OCI-LY7 (cell line): ENCODE measurements at regions not wholly inside any gene's neighbourhood (a gene's known extent, or its start where the extent isn't known, plus 50 kb on each side); places are given as distances from the start of the nearest gene placed in this dataset.

ENCODE experiments used
- BruUV-seq: library from RNA; stranded (reverse); fragments of 400-500 nt; replicated peaks from 2 replicates; lab custom pipeline; 2021; lab: Mats Ljungman, UMichigan
- CTCF ChIA-PET: fragments of 300-600 bp; sonication (Branson Sonifier 250); formaldehyde crosslinking; loops from one replicate; lab custom pipeline; 2022; ENCODE audit warnings: antibody characterized with exemption; ENCODE audit not compliant: unreplicated experiment; lab: Charles Lee
- POLR2A ChIA-PET: fragments of 300-600 bp; sonication (Branson Sonifier 250); formaldehyde crosslinking; loops from one replicate; lab custom pipeline; 2022; ENCODE audit warnings: antibody characterized with exemption; lab: Charles Lee
- DNase-seq: peaks from one replicate; pipeline ENCODE4 v3.0.0-alpha.2; 2015; ENCODE audit warnings: low spot score
- H2AFZ ChIP-seq: fragments of 200-600 bp; sonication (generic), shearing (Covaris generic); 2 replicates; pipeline ENCODE4 v1.6.1; 2014; ENCODE audit warnings: mild to moderate bottlenecking, antibody characterized with exemption, low read length, moderate library complexity
- H3K27ac ChIP-seq: fragments of 200-600 bp; sonication (generic); 2 replicates; pipeline ENCODE4 v1.5.1; 2014; ENCODE audit warnings: mixed run types, low read depth, mild to moderate bottlenecking, moderate library complexity, low read length, inconsistent platforms; ENCODE audit not compliant: poor library complexity, severe bottlenecking
- H3K36me3 ChIP-seq: fragments of 200-600 bp; sonication (generic); 2 replicates; pipeline ENCODE4 v1.6.1; 2014; ENCODE audit warnings: mild to moderate bottlenecking, antibody characterized with exemption, low read length, moderate library complexity, mixed read lengths; ENCODE audit not compliant: insufficient read depth
- H3K4me1 ChIP-seq: fragments of 200-600 bp; sonication (generic); 2 replicates; pipeline ENCODE4 v1.5.1; 2014; ENCODE audit warnings: mild to moderate bottlenecking, low read length; ENCODE audit not compliant: insufficient read depth, poor library complexity, severe bottlenecking
- H3K4me2 ChIP-seq: fragments of 200-600 bp; sonication (generic); 2 replicates; pipeline ENCODE4 v1.6.1; 2014; ENCODE audit warnings: mild to moderate bottlenecking, low read length
- H3K4me3 ChIP-seq: fragments of 200-600 bp; sonication (generic); 2 replicates; pipeline ENCODE4 v1.5.1; 2014; ENCODE audit warnings: mild to moderate bottlenecking, low read depth, low read length; ENCODE audit not compliant: poor library complexity, severe bottlenecking
- H3K79me2 ChIP-seq: fragments of 200-600 bp; sonication (generic); 2 replicates; pipeline ENCODE4 v1.6.1; 2016; ENCODE audit warnings: low read depth, mild to moderate bottlenecking, low read length, moderate library complexity, mixed read lengths; ENCODE audit not compliant: insufficient read depth
- H3K9me2 ChIP-seq: fragments of 200-600 bp; sonication (generic); 2 replicates; pipeline ENCODE4 v1.6.1; 2016; ENCODE audit warnings: mild to moderate bottlenecking, low read length, mixed read lengths; ENCODE audit not compliant: insufficient read depth
- H3K9me3 ChIP-seq: fragments of 200-600 bp; sonication (generic); 2 replicates; pipeline ENCODE4 v1.6.1; 2014; ENCODE audit warnings: mild to moderate bottlenecking, mixed run types, low read length, mixed read lengths
- H4K20me1 ChIP-seq: fragments of 200-600 bp; sonication (generic); 2 replicates; pipeline ENCODE4 v1.6.1; 2014; ENCODE audit warnings: mild to moderate bottlenecking, antibody characterized with exemption, low read length, moderate library complexity, mixed read lengths; ENCODE audit not compliant: insufficient read depth
- EZH2phosphoT487 ChIP-seq: fragments of 200-600 bp; sonication (generic); IDR thresholded peaks from 2 replicates; pipeline ENCODE4 v1.6.1; 2018; ENCODE audit warnings: low read depth, borderline replicate concordance, mild to moderate bottlenecking, mixed run types, antibody characterized with exemption, low read length, moderate library complexity, mixed read lengths
- intact Hi-C: fragments of 100-400 bp; cut with micrococcal nuclease; formaldehyde crosslinking; loops from one replicate; pipeline ENCODE4 v1.10.0; 2022; ENCODE audit not compliant: unreplicated experiment
- TF ChIP-seq, protein P1 (sequence below): fragments of 200-600 bp; sonication (generic); conservative IDR thresholded peaks from 2 replicates; pipeline ENCODE4 v1.5.1; 2014; ENCODE audit warnings: mild to moderate bottlenecking, antibody characterized with exemption, low read length, moderate library complexity, mixed read lengths

DNA sequence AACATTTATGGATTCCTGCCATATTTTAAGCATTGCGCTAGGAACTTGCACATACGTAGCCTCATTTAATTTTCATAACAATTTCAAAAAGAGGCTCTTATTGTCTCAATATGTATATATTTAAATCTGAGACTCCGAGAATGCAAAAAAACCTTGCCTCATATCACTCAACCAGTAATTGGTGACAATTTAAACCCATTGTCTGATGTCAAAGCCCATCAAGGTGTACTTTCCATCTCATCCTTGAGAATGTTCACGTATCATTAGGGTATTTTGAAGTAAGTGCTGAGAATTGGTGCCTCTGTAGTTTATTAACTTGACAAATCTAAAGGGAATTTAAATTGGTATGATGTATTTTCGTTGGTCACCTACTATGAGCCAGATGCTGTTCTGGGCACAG lies 136.5 kb downstream of the FAM76B start:
- Histone ChIP-seq H4K20me1 (no peaks in the 10 kb centered on the region), H3K9me3 (no peaks in the 10 kb centered on the region), H3K27ac (no peak overlapping the region), H3K9me2 (no peaks in the 10 kb centered on the region; the same call in 1 of the 2 replicates), H3K4me3 (no peak overlapping the region), H3K4me2 (no peak overlapping the region), H3K36me3 (no peaks in the 10 kb centered on the region), H2AFZ (no peak overlapping the region), H3K79me2 (no peaks in the 10 kb centered on the region), H3K4me1 (no peaks in the 10 kb centered on the region)
- ChIA-PET POLR2A (interaction anchor here (1.4 kb wide), 1 partner anchor 11 kb away, joined by 3 read pairs; no protein-coding TSS in a partner anchor), CTCF (no interaction called here)
- DNase-seq: no peak
- BruUV-seq: no TSS peak
- TF ChIP-seq, protein P1, sequence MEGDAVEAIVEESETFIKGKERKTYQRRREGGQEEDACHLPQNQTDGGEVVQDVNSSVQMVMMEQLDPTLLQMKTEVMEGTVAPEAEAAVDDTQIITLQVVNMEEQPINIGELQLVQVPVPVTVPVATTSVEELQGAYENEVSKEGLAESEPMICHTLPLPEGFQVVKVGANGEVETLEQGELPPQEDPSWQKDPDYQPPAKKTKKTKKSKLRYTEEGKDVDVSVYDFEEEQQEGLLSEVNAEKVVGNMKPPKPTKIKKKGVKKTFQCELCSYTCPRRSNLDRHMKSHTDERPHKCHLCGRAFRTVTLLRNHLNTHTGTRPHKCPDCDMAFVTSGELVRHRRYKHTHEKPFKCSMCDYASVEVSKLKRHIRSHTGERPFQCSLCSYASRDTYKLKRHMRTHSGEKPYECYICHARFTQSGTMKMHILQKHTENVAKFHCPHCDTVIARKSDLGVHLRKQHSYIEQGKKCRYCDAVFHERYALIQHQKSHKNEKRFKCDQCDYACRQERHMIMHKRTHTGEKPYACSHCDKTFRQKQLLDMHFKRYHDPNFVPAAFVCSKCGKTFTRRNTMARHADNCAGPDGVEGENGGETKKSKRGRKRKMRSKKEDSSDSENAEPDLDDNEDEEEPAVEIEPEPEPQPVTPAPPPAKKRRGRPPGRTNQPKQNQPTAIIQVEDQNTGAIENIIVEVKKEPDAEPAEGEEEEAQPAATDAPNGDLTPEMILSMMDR: no peak
- TF ChIP-seq EZH2phosphoT487: no peak
- intact Hi-C loops: no loop called here

- Histone ChIP-seq H3K4me1 (no peaks in the 10 kb centered on the region), H2AFZ (no peak overlapping the region), H3K4me3 (no peak overlapping the region), H3K9me3 (no peaks in the 10 kb centered on the region), H3K79me2 (no peaks in the 10 kb centered on the region), H3K36me3 (no peaks in the 10 kb centered on the region), H4K20me1 (no peaks in the 10 kb centered on the region), H3K4me2 (no peak overlapping the region), H3K27ac (no peak overlapping the region), H3K9me2 (no peaks in the 10 kb centered on the region; the same call in 1 of the 2 replicates)
- intact Hi-C loops: no loop called here
- ChIA-PET POLR2A (interaction anchor here (0.6 to 1.4 kb wide), 2 partner anchors 10 to 829 kb away, joined by 3 to 4 read pairs; no protein-coding TSS in a partner anchor), CTCF (no interaction called here)
- TF ChIP-seq, protein P1: no peak
- no peak for TF ChIP-seq EZH2phosphoT487
- DNase-seq: no peak
- BruUV-seq: no TSS peak
These were observed 137.5 kb downstream of the FAM76B start for GRCh38 chr11:95652002-95652472.

DNA sequence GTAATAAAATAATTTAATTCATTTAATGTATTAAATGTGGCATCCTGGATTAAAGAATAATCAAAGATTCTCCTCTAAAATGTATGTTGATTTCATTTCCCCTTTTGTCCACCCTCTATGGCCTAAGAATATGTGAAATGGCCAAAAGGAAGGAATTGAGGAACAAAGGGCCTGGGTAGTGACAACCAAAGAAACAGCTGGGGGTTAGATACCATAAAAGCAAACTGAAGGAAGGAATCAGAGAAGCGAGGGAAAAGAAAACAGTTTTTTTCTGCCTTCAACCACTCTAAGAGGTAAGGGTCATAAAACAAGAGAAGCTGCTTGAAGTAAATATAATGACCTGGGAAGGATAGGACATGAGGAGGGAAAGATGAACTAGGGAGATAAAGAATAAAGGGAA lies 139.3 kb downstream of the FAM76B start:
- H3K4me3 ChIP-seq: no peak overlapping the region
- no peak for DNase-seq
- H3K36me3 ChIP-seq: no peaks in the 10 kb centered on the region
- no peak overlapping the region for H2AFZ ChIP-seq
- ChIA-PET POLR2A (interaction anchor here (0.7 kb wide), 1 partner anchor 65 kb away, joined by 3 read pairs; no protein-coding TSS in a partner anchor), CTCF (no interaction called here)
- intact Hi-C loops: no loop called here
- no TSS peak for BruUV-seq
- H3K9me2 ChIP-seq: no peaks in the 10 kb centered on the region; the same call in 1 of the 2 replicates
- no peaks in the 10 kb centered on the region for H3K79me2 ChIP-seq
- no peak overlapping the region for H3K27ac ChIP-seq
- H3K9me3 ChIP-seq: no peaks in the 10 kb centered on the region
- H3K4me1 ChIP-seq: no peaks in the 10 kb centered on the region
- H4K20me1 ChIP-seq: no peaks in the 10 kb centered on the region
- no peak overlapping the region for H3K4me2 ChIP-seq
- no peak for TF ChIP-seq EZH2phosphoT487
- TF ChIP-seq, protein P1: no peak
